HG03025 (cell line): ENCODE measurements at regions not wholly inside any gene's neighbourhood (a gene's known extent, or its start where the extent isn't known, plus 50 kb on each side); places are given as distances from the start of the nearest gene placed in this dataset.

Experiments used
- ATAC-seq: cut with Tn5 transposase; IDR thresholded peaks from one replicate; pipeline ENCODE4 v1.9.1; 2021; ENCODE audit warnings: mild to moderate bottlenecking, moderate library complexity; ENCODE audit not compliant: unreplicated experiment, low FRiP score

GRCh38 chr6:54440549-54440948 lies 132.3 kb downstream of the TINAG start:
- ATAC-seq = no peak

- no peak for ATAC-seq
These were observed 132.8 kb downstream of the TINAG start for GRCh38 chr6:54441020-54441419.

GRCh38 chr6:54441687-54442248 lies 133.5 kb downstream of the TINAG start:
- ATAC-seq = no peak

GRCh38 chr6:54445207-54445606 lies 137.0 kb downstream of the TINAG start:
- no peak for ATAC-seq

- no peak for ATAC-seq
These were observed 140.4 kb downstream of the TINAG start for GRCh38 chr6:54448617-54449016.

- ATAC-seq = no peak
These were observed 143.3 kb downstream of the TINAG start for GRCh38 chr6:54451516-54451915.

- ATAC-seq = no peak
These were observed 155.2 kb downstream of the TINAG start for GRCh38 chr6:54463354-54464024.

- ATAC-seq = no peak
These were observed 157.5 kb downstream of the TINAG start for GRCh38 chr6:54465649-54466300.

- ATAC-seq = no peak
These were observed 159.1 kb downstream of the TINAG start for GRCh38 chr6:54467384-54467783.

- no peak for ATAC-seq
These were observed 165.1 kb downstream of the TINAG start for GRCh38 chr6:54473328-54473727.

GRCh38 chr6:54474898-54475297 lies 166.7 kb downstream of the TINAG start:
- ATAC-seq = no peak

- no peak for ATAC-seq
These were observed 172.8 kb downstream of the TINAG start for GRCh38 chr6:54481091-54481490.

- no peak for ATAC-seq
These were observed 183.2 kb downstream of the TINAG start for GRCh38 chr6:54491431-54491830.

- no peak for ATAC-seq
These were observed 184.9 kb downstream of the TINAG start for GRCh38 chr6:54493138-54493537.

- ATAC-seq = no peak
These were observed 194.9 kb downstream of the TINAG start for GRCh38 chr6:54503144-54503543.

GRCh38 chr6:54515013-54515412 lies 206.8 kb downstream of the TINAG start:
- ATAC-seq = no peak

GRCh38 chr6:54515713-54516112 lies 207.5 kb downstream of the TINAG start:
- no peak for ATAC-seq

GRCh38 chr6:54516321-54516720 lies 208.1 kb downstream of the TINAG start:
- no peak for ATAC-seq

- no peak for ATAC-seq
These were observed 210.9 kb downstream of the TINAG start for GRCh38 chr6:54519161-54519560.

GRCh38 chr6:54525731-54526130 lies 217.5 kb downstream of the TINAG start:
- ATAC-seq = no peak

GRCh38 chr6:54533567-54533966 lies 225.3 kb downstream of the TINAG start:
- no peak for ATAC-seq

- ATAC-seq = no peak
These were observed 227.3 kb downstream of the TINAG start for GRCh38 chr6:54535568-54535967.
